ENCODE measurements at regions not wholly inside any gene's neighbourhood (a gene's known extent, or its start where the extent isn't known, plus 50 kb on each side); places are given as distances from the start of the nearest gene placed in this dataset.

DNA sequence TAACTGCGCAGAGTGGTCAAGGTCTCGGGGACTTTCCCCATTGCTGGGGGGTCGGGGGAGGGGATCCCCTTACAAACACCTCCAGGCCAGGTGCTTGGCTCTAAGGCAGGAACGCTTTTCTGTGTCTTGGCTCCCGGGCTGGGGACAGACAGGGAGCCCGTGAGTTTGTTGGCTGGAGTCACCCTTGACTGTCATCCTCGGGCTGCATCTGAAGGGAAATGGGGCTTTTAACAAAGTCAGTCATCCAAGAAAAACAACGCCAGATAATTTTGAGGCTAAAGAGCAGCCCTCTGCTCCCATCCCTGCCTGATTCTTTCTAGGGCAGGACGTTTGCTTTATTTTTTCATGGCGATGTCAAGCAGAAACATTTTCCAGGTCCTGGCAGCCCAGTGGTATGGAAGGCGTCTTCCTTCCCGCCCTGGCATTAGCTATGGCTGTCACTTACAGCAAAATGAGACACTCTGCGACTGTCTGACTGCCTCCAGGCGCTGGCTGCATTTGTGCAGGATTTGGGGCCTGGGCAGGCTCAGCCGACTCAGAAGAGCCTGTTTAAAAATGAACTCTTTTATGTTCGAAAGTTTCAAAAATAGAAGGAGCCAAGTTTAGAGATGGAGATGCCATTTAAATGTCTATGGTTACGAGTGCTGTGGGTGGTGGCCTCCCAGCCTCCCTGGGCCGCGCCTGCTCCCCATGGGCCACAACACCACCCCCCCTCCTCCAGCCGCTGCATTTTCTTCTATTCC, 54.7 kb upstream of the TNS3 start:
- H3K27me3 ChIP-seq (replicated peaks; ENCODE audit: control insufficient read depth, insufficient read depth, low read length), result no peaks in the 10 kb centered on the region
- Mint-ChIP-seq H3K36me3 (ENCODE audit: insufficient read depth, unreplicated experiment) (no peaks in the 10 kb centered on the region), H3K4me3 (ENCODE audit: unreplicated experiment) (no peak overlapping the region), H3K4me1 (ENCODE audit: low read depth, unreplicated experiment) (peaks cover 42% of the 10 kb centered on the region), H3K9me3 (ENCODE audit: unreplicated experiment) (no peaks in the 10 kb centered on the region), H3K27me3 (ENCODE audit: insufficient read depth, unreplicated experiment) (no peaks in the 10 kb centered on the region), H3K27ac (ENCODE audit: unreplicated experiment) (no peak overlapping the region)
- TF ChIP-seq, protein P1, sequence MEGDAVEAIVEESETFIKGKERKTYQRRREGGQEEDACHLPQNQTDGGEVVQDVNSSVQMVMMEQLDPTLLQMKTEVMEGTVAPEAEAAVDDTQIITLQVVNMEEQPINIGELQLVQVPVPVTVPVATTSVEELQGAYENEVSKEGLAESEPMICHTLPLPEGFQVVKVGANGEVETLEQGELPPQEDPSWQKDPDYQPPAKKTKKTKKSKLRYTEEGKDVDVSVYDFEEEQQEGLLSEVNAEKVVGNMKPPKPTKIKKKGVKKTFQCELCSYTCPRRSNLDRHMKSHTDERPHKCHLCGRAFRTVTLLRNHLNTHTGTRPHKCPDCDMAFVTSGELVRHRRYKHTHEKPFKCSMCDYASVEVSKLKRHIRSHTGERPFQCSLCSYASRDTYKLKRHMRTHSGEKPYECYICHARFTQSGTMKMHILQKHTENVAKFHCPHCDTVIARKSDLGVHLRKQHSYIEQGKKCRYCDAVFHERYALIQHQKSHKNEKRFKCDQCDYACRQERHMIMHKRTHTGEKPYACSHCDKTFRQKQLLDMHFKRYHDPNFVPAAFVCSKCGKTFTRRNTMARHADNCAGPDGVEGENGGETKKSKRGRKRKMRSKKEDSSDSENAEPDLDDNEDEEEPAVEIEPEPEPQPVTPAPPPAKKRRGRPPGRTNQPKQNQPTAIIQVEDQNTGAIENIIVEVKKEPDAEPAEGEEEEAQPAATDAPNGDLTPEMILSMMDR (IDR thresholded peaks at IDR 0.05; ENCODE audit: insufficient read depth in 1 of 2, low read depth in 1 of 2, low read length in 1 of 2, severe bottlenecking in 1 of 2, unreplicated experiment in 1 of 2), result no peak
- DNase-seq, result no peak
- no peaks in the 10 kb centered on the region for H3K36me3 ChIP-seq (ENCODE audit: control insufficient read depth, insufficient read depth, low read length)
- ChIA-PET POLR2A (interaction anchor here (0.6 kb wide), 1 partner anchor 127 kb away, joined by 3 read pairs; no protein-coding TSS in a partner anchor), CTCF (no interaction called here)
- no peak overlapping the region for H3K4me3 ChIP-seq (ENCODE audit: low read depth, low read length)
- no TSS peak for BruUV-seq (replicated peaks)
- intact Hi-C loops (cut with micrococcal nuclease; ENCODE audit: unreplicated experiment), result loop anchor here (5.0 kb wide), 1 partner anchor 181 kb away; no protein-coding TSS in a partner anchor
- peaks cover 46% of the 10 kb centered on the region for H3K4me1 ChIP-seq
- H3K9me3 ChIP-seq, result no peaks in the 10 kb centered on the region

DNA sequence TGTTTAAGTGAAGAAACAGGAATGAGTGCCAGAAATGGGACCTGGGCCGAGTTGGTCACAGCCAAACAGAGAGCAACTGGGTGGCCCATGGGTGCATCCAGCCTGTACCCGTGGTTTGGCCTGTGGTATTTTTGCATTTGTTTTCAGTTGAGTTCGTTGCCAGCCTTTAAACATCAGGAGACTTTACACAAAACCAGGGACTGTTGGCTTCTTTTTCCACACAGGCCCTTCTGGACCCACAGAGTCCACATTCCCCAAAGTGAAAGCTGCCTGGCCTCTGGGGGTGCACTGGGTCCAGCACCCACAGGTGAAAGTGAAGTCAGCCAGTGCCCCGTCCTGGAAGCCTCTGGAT, 54.1 kb upstream of the TNS3 start:
- no peaks in the 10 kb centered on the region for H3K36me3 Mint-ChIP-seq (ENCODE audit: insufficient read depth, unreplicated experiment)
- Histone ChIP-seq H3K9me3 (no peaks in the 10 kb centered on the region), H3K36me3 (ENCODE audit: control insufficient read depth, insufficient read depth, low read length) (no peaks in the 10 kb centered on the region), H3K4me3 (ENCODE audit: low read depth, low read length) (no peak overlapping the region), H3K27me3 (replicated peaks; ENCODE audit: control insufficient read depth, insufficient read depth, low read length) (no peaks in the 10 kb centered on the region), H3K4me1 (peaks cover 46% of the 10 kb centered on the region)
- TF ChIP-seq, protein P1 (IDR thresholded peaks at IDR 0.05; ENCODE audit: insufficient read depth in 1 of 2, low read depth in 1 of 2, low read length in 1 of 2, severe bottlenecking in 1 of 2, unreplicated experiment in 1 of 2), result no peak
- CTCF ChIA-PET, result no interaction called here
- peaks cover 48% of the 10 kb centered on the region for H3K4me1 Mint-ChIP-seq (ENCODE audit: low read depth, unreplicated experiment)
- no TSS peak for BruUV-seq (replicated peaks)
- intact Hi-C loops (cut with micrococcal nuclease; ENCODE audit: unreplicated experiment), result loop anchor here (5.0 kb wide), 1 partner anchor 181 kb away; no protein-coding TSS in a partner anchor
- peak overlapping the region; percentile 74 for H3K4me3 Mint-ChIP-seq (ENCODE audit: unreplicated experiment)
- no peak for DNase-seq
- no peaks in the 10 kb centered on the region for H3K9me3 Mint-ChIP-seq (ENCODE audit: unreplicated experiment)
- no peak overlapping the region for H3K27ac Mint-ChIP-seq (ENCODE audit: unreplicated experiment)
- no peaks in the 10 kb centered on the region for H3K27me3 Mint-ChIP-seq (ENCODE audit: insufficient read depth, unreplicated experiment)
- POLR2A ChIA-PET, result no interaction called here

DNA sequence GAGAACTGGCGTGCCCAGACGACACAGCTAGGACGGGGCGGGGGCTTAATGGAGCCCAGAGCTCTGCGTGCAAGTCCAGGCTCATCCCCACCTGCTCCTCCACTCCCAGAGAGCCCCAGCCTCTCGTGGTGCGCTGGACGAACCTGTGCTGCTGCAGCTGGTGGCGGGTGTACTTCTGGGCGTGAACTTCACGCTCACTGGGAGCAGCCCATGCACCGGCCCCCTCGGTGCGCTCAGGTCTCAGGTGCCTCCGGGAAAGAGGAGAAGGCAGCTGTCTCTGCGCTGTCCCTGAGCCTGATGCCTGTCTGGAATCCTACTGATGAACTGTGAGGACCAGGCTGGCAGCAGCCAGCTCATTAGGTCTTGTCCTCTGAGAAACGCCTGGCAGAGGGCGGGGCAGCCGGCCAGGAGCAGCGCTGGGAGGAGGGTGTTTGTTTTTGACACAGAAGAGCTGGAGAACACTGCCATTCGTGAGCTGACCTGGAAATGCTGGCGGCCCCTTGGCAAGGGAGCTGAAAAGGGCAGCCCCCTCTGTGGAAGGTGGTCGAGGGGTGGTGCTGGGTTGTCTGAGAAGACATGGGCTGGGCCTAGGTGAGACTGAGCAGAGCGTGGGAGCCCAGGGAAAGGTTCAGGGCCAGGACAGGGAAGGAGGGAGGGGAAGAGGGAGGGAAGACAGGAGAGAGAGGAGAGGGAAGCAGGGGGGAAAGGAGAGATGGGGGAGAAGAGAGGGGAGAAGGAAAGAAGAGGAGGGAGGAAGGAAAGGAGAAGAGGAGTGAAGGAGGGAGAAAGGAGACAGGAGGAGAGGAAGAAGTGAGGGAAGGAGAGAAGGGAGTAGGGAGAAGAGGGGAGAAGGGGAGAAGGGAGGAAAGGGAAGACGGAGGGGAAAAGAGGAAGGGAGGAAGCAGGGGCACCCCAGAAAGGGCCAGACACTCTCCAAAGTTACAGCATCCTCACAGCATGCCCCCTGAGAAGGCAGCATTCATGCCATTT, 53.5 kb upstream of the TNS3 start:
- H3K36me3 ChIP-seq (ENCODE audit: control insufficient read depth, insufficient read depth, low read length), result no peaks in the 10 kb centered on the region
- intact Hi-C loops (cut with micrococcal nuclease; ENCODE audit: unreplicated experiment), result loop anchor here (5.0 kb wide), 1 partner anchor 182 kb away; no protein-coding TSS in a partner anchor
- H3K4me1 ChIP-seq, result peaks cover 39% of the 10 kb centered on the region
- TF ChIP-seq, protein P1 (IDR thresholded peaks at IDR 0.05; ENCODE audit: insufficient read depth in 1 of 2, low read depth in 1 of 2, low read length in 1 of 2, severe bottlenecking in 1 of 2, unreplicated experiment in 1 of 2), result no peak
- peak overlapping the region; percentile 38 for H3K4me3 ChIP-seq (ENCODE audit: low read depth, low read length)
- Mint-ChIP-seq H3K36me3 (ENCODE audit: insufficient read depth, unreplicated experiment) (no peaks in the 10 kb centered on the region), H3K9me3 (ENCODE audit: unreplicated experiment) (no peaks in the 10 kb centered on the region), H3K4me1 (ENCODE audit: low read depth, unreplicated experiment) (peaks cover 42% of the 10 kb centered on the region), H3K4me3 (ENCODE audit: unreplicated experiment) (peak overlapping the region; percentile 74), H3K27me3 (ENCODE audit: insufficient read depth, unreplicated experiment) (no peaks in the 10 kb centered on the region), H3K27ac (ENCODE audit: unreplicated experiment) (peak overlapping the region; percentile 83)
- ChIA-PET POLR2A (interaction anchor here (0.5 to 1.5 kb wide), 5 partner anchors 12 to 96 kb away, joined by 3 read pairs; no protein-coding TSS in a partner anchor), CTCF (interaction anchor here (0.6 to 1.1 kb wide), 3 partner anchors 35 to 316 kb away, joined by 3 to 5 read pairs (median 3); no protein-coding TSS in a partner anchor)
- peak; percentile 64 to 66 for DNase-seq
- no peaks in the 10 kb centered on the region for H3K9me3 ChIP-seq
- no peaks in the 10 kb centered on the region for H3K27me3 ChIP-seq (replicated peaks; ENCODE audit: control insufficient read depth, insufficient read depth, low read length)
- BruUV-seq (replicated peaks), result no TSS peak
